GM18520 (cell line): ENCODE measurements at regions not wholly inside any gene's neighbourhood (a gene's known extent, or its start where the extent isn't known, plus 50 kb on each side); places are given as distances from the start of the nearest gene placed in this dataset.

Experiments used
- ATAC-seq: cut with Tn5 transposase; IDR thresholded peaks from one replicate; pipeline ENCODE4 v1.9.1; 2021; ENCODE audit not compliant: unreplicated experiment

DNA sequence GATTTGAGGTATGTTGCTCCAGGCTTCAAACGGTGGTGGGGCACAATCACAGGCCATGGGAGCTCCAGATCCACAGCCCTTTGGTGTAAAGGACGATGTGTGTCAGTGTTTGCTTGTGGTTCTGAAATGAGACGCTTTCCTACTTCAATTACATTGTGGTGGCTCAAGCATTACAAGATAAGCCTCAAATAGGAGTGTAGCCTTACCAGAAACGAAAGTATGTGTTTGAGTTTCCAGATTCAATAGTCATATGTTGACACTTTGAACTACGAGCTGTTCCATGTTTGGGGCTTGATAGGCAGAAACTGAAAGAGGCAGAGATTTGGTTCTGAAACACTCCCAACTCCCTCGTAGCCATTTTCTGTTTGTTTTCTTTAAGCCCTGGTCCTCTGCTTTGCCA is 187.1 kb downstream of the MYLK4 start:
- ATAC-seq: peak; percentile 56

DNA sequence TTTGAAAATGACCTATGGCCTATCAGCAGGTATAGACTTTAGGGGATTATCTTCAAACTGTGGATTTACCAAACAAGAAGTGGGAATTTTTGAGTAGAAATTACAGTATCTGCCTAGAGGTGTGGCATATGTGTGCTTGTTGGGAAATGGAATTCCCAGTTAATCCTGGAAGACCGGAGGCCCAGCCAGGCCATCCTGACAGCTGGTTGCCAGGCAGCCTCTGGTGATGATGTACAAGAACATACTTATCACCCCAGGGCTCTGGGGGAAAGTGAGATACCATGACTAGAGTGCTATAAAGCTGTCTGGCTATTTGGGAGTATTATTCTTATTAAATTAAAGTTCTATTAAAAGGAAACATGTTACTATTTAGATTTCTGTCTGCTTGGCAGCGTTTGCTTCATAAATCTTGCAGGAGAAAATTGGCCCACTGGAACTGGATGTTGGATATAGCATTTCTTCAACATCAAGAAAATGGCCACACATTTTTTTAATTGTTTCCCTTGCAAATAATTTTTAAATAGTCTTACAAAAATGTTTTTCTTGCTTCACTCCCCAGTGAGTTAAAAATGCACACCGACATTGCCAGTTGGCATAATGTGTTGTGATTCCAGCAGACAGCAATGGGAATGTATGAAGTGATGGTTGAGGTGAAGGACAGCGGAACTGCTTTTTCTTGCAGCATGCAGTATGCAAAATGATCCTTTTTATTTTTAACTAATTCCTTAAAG is 187.8 kb downstream of the MYLK4 start:
- no peak for ATAC-seq

DNA sequence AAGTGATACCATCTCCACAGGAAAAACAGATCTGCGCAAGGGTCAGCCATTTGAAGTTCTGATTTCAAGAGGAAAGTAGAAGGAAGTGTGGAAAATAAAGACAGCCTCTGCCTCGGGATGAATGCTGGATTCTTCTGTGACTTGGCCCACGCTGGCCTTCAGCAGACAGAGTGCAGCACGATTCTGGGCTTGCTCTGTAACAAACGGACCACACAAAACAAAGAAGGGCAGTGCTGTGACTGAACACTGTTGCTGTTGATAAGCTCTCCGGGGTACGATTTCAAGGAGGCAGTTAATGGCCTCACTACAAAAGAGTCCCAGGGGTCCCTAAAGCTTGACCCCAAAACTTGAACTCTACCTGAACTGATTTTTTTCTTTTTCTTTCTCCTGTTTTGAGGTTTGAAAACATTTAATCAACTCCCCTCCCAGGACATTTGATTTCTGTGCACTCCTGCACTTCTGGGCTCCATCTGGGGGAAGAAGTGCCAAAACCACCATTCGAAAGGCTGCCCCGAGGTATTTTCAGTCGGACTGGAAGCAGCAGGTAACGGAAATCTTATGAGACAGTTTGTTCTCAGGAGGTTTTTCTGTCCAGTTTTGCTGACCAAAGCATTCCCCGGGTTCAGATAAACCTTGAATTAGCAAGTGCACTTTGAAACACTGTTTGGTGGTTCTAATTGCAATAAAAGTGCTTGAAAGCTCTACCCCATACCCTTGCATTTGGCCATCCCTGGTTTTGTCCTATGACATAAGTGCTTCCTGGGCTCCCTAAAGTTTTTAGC is 189.6 kb downstream of the MYLK4 start:
- ATAC-seq: no peak

DNA sequence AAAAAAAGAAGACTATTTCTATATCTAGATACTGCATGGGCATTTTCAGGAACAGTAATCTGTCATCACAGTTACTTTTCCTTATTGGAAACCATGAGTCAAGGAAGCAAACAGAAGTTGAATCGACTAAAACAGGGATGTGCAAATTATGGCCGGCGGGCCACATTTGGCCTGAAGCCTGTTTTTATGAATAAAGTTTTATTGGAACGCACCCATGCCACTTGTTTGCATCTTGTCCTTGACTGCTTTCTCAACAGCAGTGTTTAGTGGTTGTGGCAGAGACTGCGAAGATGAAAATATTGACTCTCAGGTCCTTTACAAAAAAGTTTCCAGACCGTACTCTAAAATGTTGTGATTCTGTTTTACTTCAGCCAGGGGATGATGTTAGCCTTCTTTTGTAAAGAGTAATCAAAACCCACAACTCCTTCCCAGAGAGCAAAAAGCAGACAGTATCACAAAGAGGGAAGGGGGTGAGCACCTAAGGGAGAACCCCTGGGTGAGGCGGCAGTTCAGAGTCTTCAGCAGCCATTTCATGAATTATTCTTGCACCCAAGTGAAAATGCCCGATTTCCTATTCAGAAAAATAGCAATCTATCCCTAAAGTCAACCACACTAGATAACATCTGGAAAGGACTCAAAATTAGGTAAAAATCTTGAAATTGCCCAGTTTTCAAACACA is 190.4 kb downstream of the MYLK4 start:
- no peak for ATAC-seq

DNA sequence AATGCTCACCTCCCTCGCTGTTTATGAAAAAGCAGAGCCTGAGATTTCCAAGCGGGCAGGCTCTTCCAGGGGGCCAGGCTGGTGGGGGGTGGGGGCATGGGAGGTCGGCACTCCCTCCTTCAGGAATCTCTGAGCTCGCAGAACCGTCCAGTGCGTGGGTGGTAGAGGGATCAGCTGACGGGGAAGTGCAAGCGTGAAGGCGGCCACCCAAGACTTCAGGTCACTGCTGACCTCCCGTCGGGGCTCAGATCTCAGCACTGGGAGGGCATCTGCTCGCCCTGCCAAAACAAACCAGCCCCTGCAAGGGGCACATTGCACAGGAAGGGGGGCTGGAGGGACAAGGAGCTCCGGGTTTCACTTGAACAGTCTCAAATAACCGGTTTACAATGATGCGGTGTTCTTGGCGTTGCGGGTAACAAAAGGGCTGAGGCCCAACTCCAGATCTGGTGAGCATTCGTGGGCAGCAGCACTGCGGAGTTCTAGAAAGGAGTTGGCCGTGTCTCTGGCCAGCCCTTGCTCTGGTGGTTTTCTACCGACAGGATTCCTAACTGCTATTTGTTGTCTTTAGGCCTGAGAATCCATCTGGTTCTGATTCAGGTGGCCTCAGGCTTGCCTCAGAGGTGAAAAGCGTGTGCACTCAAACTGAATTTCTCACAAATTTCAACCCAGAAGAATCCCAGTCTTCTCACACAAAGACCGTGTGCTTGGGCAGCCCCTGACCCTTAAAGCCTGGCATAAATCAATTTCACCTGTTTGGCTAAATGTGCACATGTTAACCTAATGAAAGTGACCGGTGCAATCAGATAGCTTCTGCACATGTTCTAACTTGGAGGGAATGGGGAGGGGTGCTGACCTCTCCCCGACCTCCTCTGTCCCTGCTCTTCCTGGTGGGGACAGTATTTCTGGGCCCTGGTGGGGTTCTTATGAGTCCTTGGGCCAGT is 191.6 kb downstream of the MYLK4 start:
- no peak for ATAC-seq

DNA sequence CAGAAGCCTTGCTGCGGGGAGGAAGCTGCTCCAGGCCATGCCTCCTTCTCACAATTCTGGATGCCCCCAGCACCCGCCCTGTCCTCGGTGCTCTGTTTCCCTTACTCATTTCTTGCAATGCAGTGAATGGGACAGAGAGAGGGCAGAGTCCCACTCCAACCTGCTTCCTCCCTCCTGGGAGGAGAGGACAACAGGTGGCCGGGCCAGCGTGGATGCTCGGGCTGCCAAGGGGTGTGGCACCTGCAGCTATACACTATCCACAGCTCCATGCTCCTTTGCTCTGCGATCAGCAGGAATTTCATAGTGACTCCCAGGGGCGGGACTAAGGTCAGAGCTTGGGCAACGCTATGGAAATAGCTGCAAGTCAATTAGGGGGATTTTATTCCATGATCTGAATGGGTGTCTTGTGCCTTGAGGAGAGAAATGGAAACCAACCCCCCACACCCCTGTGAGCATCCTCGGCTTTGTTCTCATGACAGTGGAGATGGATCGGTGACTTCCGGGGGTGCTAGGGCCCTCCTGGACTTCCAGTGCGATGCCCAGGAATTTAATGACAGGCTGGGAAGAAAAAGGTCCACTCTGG is 192.5 kb downstream of the MYLK4 start:
- ATAC-seq: no peak

DNA sequence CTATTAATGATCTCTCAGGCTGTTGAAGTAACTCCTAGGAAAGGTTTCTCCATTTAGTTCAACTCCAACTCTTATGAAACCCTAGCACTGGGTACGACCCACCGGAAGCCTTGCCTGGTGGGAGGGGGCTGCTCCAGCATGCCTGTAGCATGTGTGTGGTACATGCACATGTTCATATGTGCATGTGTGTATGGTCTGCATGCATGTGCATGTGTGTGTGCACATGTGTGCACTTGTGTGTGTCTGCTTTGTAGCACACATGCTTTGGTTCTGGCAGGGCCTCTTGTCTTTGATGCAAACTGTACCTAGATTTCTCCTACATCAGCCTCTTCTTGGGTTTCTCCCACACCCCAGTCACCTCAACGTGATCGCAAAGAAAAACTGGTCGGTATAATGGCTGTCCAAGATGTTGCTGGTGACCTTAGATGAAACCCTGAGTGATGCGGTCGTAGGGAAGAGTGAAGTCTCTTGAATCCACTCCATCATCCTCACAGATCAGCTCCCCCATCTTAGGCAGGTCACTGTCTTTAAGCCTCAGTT is 193.5 kb downstream of the MYLK4 start:
- no peak for ATAC-seq

DNA sequence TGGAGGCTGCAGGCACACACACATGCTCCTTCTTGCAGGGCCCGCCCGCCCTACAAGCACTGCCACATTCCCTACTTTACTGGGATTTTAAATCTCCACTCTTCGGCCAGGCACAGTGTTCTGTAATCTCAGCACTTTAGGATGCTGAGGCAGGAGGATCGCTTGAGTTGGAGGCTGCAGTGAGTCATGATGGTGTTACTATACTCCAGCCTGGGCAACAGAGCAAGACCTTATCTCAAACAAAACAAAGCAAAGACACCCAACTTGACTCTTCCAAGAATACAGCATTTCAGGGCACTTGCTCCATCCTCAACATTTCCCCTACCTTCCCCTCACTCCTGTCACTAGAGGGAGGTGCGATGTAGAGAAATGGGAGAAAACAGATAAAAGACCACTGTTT is 194.0 kb downstream of the MYLK4 start:
- ATAC-seq: no peak

DNA sequence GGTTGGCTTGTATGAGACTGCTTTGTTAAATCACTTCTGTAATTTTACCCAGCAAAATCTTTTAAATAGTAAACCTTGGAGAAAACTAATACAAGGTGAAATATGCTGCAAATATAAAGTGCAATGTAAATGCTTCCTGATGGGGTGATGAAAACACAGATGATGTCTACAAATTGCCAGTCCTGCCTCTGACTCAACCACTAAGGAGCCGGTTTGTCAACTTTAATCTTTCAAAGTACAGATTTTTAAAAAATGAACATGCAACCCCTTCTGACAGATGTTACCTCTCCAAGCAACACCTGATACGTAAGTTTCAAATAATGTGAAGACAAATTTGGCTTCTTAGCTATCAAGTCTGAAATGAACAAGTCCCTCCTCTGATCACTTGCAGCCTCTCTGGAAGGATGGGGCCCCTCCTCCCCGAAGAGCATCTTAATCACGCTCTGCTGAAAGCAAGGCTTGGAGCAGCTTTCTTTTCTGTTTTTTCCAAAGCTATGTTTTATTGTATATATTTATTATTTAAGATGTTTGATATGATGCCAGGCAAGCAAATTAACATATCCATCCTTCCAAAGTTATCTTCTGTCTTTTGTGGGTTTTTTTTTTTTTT is 196.0 kb downstream of the MYLK4 start:
- no peak for ATAC-seq

DNA sequence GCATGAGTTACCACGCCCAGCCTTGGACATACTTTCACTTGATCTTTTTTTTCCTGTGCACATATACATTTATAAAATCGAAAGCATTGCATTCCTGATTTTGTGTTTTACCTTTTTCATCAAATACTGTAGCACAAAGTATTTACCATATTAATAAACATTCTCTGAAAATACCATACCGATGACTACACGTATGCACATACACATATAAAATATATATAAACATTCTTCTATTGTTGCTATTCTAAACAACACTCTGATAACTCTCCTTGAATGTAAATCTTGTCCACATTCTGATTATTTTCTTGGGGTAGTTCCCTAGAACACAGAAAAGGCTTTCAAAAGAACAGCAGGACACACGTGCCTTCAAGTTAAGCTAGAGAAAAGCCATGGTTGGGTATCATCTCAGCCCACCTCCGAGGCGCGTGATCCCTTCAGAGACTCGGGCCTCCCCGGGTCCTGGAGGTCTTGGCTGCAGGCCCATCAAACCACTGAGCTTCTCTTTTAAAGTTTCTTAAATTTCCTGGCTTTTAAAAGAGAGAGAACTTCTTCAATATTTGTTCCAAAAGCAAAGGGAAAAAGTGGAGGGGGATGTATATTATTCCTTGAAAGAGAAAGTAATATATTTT is 198.1 kb downstream of the MYLK4 start:
- ATAC-seq: no peak

DNA sequence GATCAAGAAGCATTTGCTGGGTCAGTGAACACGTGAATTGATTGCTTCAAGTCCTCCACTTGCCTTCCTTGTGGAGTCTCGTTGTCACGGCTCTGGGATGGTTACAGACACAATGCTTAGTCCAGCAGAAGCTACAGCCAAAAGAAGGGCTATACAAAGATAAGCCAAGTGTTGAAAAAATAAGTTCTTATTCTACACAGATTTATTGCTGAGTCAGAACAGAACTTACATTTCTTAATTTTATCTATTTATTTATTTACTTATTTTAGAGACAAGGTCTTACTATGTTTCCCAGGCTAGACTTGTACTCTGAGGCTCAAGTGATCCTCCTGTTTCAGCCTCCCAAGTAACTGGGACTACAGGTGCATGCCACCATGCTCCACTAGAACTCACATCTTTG is 199.0 kb downstream of the MYLK4 start:
- no peak for ATAC-seq

DNA sequence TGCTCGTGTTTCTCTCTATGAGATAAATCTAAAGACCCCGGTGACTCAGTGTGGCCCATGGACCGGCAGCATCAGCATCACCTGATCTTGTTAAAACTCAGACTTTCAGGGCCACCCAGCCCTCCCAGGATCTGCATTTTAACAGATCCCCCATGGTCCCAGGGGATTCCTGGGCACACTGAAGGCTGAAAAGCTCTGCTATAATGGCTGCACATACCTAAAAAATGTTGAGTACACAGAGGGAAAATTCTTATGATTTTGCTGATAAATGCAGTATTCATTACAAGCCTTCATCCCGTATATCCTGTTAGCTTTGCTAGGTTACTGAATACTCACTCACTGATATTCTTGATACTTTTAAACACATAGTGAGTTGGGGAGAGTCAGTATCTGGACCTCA is 200.5 kb downstream of the MYLK4 start:
- no peak for ATAC-seq

DNA sequence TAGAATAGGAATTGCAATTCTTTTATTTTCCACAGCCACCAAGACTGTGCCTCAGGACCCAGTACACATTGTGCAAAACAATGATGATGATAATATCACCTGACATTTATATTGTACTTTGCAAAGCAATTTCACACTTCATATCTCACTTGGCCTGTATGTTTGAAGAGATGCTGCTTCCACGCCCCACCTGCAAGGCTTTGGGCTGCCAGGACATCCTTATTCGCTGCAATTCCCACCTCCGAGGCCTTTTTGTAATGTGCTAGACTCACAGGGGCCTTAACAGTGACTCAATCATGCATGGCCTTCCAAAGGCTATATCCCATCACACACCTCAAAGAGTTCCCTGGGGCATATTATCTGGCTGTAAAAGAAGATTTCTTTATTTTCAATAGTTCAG is 200.9 kb downstream of the MYLK4 start:
- no peak for ATAC-seq

DNA sequence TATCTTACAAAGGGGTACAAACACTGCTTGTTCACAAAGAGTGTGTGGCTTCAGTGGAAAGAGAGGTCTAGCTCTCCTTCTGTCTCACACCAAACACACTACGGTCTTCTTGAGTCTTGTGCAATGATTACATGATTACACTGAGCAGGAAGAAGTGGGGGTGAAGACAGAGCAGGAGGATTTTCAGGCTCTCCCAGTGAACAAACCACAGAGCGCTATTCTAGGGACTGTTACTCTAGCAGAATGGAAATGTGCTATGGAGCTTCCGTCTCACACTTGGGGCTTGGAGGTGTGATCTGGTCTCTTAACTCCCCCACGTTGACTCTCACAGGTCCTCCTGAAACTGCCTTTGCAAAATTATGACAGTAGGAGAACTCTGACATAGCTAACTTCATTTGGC is 203.4 kb downstream of the MYLK4 start:
- no peak for ATAC-seq

DNA sequence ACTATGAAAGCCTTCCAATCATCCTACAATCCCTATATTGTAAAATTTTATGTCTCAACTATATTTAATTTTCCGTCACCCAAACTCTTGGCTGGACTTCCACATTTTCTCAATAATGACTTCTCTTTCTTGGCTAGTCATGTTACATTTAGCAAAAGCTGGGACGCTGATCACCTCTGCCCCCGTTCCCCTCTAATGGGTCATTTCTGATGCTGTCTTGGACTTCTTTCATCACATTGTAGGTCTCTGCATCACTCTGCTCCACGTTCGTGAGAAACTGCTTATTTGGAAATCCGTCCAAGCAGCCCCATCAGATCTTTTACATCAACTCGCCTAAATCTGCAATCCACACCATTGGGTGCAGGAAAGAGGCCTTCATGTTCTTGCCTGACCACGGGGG is 203.8 kb downstream of the MYLK4 start:
- no peak for ATAC-seq

DNA sequence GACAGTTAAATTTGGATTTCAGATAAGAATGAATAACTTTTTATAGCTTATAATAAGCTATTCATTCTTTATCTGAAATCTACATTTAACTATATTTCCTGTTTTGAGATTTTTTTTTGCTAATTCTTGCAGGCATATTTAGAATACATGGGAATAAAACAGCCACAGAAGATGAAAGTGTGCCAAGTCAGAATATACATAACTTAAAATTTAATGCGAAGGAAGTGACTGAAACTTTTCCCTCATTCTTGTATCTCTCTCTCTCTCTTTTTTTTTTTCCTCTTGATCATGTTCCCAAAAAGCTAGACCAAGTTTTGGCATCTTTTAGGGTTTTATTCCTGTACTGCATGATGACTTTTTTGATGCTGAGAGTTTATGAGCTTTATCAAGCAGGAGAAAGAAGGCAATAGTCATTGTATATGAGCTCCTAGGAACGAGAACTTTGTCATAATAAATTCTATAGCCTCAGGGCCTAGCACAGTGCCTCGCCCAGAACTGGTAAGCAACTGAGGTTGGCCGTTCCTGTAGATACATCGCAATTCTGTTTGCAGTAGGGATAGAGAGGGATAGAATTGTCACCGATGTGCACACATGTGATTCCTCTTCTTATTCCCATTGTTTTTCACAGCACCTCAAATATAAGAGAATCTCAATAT is 205.2 kb downstream of the MYLK4 start:
- no peak for ATAC-seq

DNA sequence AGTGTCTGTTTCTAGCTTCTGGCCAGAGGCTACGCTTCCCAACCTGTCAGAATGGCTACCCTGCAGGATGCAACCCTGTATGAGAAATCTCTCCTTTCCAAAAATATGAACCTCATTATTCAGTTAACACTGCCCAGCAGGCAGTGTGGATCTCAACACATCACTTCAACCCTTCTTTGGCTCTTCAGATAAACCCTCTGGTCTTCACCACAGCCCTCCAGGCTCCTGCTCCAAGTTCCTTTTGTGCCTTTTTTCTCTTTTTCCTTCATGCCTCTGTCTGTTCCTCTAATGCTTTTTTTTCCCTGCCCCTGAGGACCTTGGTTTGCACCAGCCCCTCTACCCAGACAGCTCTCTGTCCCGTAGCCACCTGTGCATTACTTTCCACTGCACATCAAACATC is 207.4 kb downstream of the MYLK4 start:
- no peak for ATAC-seq

DNA sequence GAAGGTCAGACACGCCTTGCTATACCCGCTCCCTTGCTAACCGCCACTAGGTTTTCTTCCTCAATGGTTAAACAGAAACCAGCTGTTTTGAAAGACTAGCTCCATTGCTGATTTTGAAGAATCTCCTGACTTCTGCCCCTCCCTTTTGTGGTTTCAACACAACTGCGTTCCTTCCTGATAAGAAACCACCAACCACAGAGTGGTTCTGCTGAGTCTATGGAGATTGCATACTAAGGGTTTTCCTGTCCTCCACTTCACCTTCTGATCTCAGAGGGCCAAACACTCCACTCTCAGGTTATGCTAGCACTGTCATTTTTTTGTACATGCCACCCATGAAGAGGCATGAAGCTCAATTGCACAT is 207.9 kb downstream of the MYLK4 start:
- ATAC-seq: peak; percentile 41
